Kidney (tissue), 13 donors: ENCODE measurements at regions not wholly inside any gene's neighbourhood (a gene's known extent, or its start where the extent isn't known, plus 50 kb on each side); places are given as distances from the start of the nearest gene placed in this dataset.

ENCODE experiments used
- DNase-seq, 5 donors: peaks; one replicate each; pipeline ENCODE4 v3.0.0-alpha.2; 2013 to 2020
- FAIRE-seq: peaks from 2 replicates; lab custom pipeline; 2012; peaks lifted over from hg19 to GRCh38; lab: Jason Lieb, UNC
- H3K27ac ChIP-seq, 2 donors: one replicate each; pipeline ENCODE4 v1.7.0; 2013; ENCODE audit warnings: low read depth in 2 of 2, low read length in 2 of 2, inconsistent platforms in 1 of 2
- H3K27me3 ChIP-seq: one replicate; pipeline ENCODE4 v1.7.1; 2013; ENCODE audit warnings: low read length, inconsistent platforms; ENCODE audit not compliant: control insufficient read depth, insufficient read depth
- H3K36me3 ChIP-seq, 3 donors: one replicate each; pipeline versions ENCODE4 v1.7.0 to v1.7.1; 2013; ENCODE audit warnings: low read length in 3 of 3, control low read depth in 1 of 3, inconsistent platforms in 1 of 3; ENCODE audit not compliant: insufficient read depth in 3 of 3, control insufficient read depth in 2 of 3
- H3K4me1 ChIP-seq, 3 donors: one replicate each; pipeline versions ENCODE4 v1.7.0 to v1.7.1; 2013; ENCODE audit warnings: low read length in 3 of 3, inconsistent platforms in 1 of 3, low read depth in 1 of 3; ENCODE audit not compliant: control insufficient read depth in 2 of 3, insufficient read depth in 2 of 3
- H3K4me3 ChIP-seq, 3 donors: one replicate each; pipeline versions ENCODE4 v1.7.0 to v1.8.1; 2013; ENCODE audit warnings: low read length in 3 of 3, control low read depth in 1 of 3, inconsistent platforms in 1 of 3
- H3K9ac ChIP-seq, 3 donors: one replicate each; pipeline versions ENCODE4 v1.7.0 to v1.7.1; 2013; ENCODE audit warnings: low read length in 3 of 3, control low read depth in 1 of 3, inconsistent platforms in 1 of 3
- H3K9me3 ChIP-seq, 3 donors: one replicate each; pipeline versions ENCODE4 v1.7.0 to v1.7.1; 2013; ENCODE audit warnings: low read length in 3 of 3, control low read depth in 1 of 3, inconsistent platforms in 1 of 3; ENCODE audit not compliant: control insufficient read depth in 2 of 3, insufficient read depth in 1 of 3
- intact Hi-C: fragments of 100-400 bp; cut with DNase I; formaldehyde crosslinking; loops from one replicate; pipeline ENCODE4 v1.11.1; 2022
- TF ChIP-seq, protein P1 (sequence below): IDR thresholded peaks from 3 replicates; pipeline ENCODE4 v1.5.1; 2012; ENCODE audit warnings: mild to moderate bottlenecking, moderate library complexity, borderline replicate concordance; ENCODE audit not compliant: insufficient read depth; ENCODE audit errors: extremely low read depth
- donor health status: control.
- donor health status: control.
- donor health status: control.
- donor health status: control.
- donor health status: control.
- donor health status: DM: yes; HTN: yes; CAD: no.
- donor health status: Normal renal cell carcinoma (clear cell type).

DNA sequence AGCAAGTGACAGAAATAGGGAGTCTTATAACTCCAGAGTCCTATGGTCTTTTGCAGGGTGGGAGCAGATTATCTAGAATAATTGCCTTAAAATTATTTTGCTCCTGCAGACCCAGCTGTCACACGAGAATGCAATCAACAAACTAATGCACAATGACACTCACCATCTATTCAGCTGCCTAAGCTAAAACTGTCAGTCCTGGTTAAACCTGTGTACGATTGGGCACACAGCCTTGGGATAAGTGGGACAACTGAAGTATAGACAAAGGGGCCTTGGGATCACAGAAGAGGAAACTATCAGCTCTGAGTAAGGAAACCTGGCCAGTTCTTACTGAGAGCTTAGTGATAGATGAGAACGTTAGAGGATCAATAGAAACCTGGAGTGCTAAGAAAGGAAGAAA, 595.9 kb upstream of the KIRREL3 start:
- TF ChIP-seq, protein P1, sequence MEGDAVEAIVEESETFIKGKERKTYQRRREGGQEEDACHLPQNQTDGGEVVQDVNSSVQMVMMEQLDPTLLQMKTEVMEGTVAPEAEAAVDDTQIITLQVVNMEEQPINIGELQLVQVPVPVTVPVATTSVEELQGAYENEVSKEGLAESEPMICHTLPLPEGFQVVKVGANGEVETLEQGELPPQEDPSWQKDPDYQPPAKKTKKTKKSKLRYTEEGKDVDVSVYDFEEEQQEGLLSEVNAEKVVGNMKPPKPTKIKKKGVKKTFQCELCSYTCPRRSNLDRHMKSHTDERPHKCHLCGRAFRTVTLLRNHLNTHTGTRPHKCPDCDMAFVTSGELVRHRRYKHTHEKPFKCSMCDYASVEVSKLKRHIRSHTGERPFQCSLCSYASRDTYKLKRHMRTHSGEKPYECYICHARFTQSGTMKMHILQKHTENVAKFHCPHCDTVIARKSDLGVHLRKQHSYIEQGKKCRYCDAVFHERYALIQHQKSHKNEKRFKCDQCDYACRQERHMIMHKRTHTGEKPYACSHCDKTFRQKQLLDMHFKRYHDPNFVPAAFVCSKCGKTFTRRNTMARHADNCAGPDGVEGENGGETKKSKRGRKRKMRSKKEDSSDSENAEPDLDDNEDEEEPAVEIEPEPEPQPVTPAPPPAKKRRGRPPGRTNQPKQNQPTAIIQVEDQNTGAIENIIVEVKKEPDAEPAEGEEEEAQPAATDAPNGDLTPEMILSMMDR: no peak

DNA sequence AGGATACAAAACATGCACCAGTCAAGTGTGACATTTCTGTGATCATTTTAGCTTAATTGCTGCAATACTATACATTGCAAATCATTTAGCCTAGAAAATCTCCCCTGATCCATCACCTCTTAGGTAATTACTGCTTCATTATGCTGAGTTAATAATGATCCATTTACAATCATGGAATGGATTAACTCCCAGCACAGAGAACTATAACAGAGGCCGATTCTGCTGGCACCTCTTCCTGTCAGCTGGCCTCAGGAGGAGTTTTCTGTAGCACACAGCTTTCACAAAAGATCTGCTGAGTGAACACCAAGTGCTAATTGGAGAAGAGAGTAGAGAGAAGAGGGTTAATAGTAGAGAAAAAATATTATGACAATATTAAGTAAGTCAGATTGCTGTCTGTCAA, 591.8 kb upstream of the KIRREL3 start:
- Histone ChIP-seq H3K4me3 (no peak overlapping the region), H3K36me3 (no peaks in the 10 kb centered on the region), H3K9ac (no peak overlapping the region), H3K27me3 (no peaks in the 10 kb centered on the region), H3K9me3 (no peaks in the 10 kb centered on the region), H3K4me1 (no peaks in the 10 kb centered on the region), H3K27ac (no peak overlapping the region)
- intact Hi-C loops: no loop called here
- no peak for FAIRE-seq
- DNase-seq: no peak
- TF ChIP-seq, protein P1: no peak

More for the DNA sequence above, 595.9 kb upstream of the KIRREL3 start:
- no peak for FAIRE-seq
- H3K4me3 ChIP-seq: no peak overlapping the region
- no peaks in the 10 kb centered on the region for H3K9me3 ChIP-seq
- H3K27me3 ChIP-seq: no peaks in the 10 kb centered on the region
- no peaks in the 10 kb centered on the region for H3K36me3 ChIP-seq
- intact Hi-C loops: no loop called here
- no peak overlapping the region for H3K27ac ChIP-seq
- no peak overlapping the region for H3K9ac ChIP-seq
- H3K4me1 ChIP-seq: no peaks in the 10 kb centered on the region
- no peak for DNase-seq

DNA sequence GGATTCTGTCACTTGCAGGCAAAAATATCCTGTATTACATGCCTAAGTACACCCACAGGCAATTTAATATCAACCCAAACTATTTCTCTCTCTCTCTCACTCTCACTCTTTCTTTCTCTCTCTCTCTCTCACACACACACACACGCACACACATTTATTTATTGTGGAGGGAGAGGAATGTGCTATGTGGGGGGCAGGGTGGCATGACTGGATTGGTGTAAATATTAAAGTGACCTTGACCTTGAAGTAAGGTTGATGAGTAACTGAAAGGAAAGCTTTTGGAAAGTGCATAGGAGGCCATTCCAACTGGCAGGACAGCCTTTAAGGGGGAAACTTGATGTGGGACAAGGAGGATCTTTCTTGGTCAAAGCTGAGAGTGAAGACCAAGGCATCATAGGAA, 589.7 kb upstream of the KIRREL3 start:
- DNase-seq: peak in 2 of 5 donors; percentile 38 to 57
- H3K9ac ChIP-seq: no peak overlapping the region
- no peaks in the 10 kb centered on the region for H3K36me3 ChIP-seq
- no peak for FAIRE-seq
- H3K27ac ChIP-seq: no peak overlapping the region
- no peaks in the 10 kb centered on the region for H3K9me3 ChIP-seq
- no peak overlapping the region for H3K4me3 ChIP-seq
- no peaks in the 10 kb centered on the region for H3K4me1 ChIP-seq
- TF ChIP-seq, protein P1: no peak
- intact Hi-C loops: no loop called here
- no peaks in the 10 kb centered on the region for H3K27me3 ChIP-seq

DNA sequence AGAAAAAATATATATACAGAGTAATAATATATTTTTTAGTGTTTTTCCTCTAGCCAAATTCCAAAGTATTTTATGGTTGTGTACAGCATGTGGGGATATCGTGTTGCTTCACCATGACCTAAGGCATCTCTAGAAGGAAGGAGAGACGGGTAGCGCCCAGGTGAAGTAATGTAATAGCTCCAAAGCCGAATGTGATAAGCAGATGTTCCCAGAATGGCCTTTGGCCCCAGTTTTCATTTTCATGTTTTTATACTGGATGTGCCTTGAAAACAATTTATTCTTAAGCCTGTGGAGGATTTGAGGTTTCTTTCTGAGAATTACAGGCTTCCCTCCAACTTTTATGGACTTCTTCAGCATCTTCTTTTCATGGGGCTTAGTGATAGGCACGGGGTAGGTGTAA, 587.9 kb upstream of the KIRREL3 start:
- Histone ChIP-seq H3K4me1 (no peaks in the 10 kb centered on the region), H3K36me3 (no peaks in the 10 kb centered on the region), H3K4me3 (no peak overlapping the region), H3K9ac (no peak overlapping the region), H3K27me3 (no peaks in the 10 kb centered on the region), H3K27ac (no peak overlapping the region), H3K9me3 (no peaks in the 10 kb centered on the region)
- DNase-seq: no peak
- intact Hi-C loops: no loop called here
- FAIRE-seq: no peak
- TF ChIP-seq, protein P1: no peak
